ENCODE measurements at regions not wholly inside any gene's neighbourhood (a gene's known extent, or its start where the extent isn't known, plus 50 kb on each side); places are given as distances from the start of the nearest gene placed in this dataset.

DNA sequence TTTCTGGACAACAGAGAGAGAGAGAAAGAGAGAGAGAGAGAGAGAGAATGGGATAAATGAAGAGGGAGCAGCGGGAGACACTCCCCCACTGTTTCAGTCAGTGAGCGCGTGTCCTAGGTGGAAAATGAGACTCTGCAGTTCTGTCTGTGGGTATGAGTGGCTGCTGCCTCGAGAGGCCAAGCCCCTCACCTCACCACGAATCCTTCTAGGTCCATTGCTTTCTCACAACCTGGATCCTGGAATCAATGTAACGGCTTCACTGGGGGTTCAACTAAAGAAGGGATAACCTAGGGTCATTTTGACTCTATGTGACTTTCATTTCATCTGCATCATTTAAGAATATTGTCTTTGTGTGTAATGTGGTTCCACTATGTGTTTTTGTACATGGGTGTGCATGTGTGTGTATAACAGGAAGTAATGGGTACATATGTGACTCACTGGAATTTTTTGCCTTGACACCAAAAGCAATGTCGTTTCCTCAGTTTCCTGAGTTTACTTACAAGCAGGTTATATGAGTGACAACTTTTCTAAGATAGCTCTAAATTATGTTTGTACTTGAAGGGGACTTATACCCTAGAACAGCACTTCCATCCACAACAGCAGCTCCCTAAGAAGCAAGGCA is 221.4 kb upstream of the TRIB2 start:
- in situ Hi-C loops (cut with HindIII; ENCODE audit: low sequenced_read_pairs): no loop called here
- no peak for DNase-seq (ENCODE audit: low spot score)

DNA sequence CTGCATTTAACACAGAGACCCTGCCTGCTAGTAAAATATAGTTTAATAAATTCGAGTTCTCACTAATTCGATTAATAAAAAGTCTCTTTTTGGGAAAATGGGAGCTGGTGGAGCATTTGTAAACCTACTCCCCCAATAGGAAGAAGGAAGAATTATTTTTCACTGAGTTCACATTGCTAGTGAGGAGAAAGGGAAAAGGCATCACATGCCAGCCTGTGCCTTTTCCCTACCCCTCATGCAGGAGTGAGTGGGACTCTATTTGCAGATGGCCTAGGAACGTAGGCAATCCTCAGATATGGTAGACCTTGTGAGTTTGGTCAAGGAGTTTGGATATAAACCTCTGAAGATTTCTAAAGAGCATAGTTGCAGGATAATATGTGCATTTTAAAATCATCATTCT is 218.4 kb upstream of the TRIB2 start:
- in situ Hi-C loops (cut with HindIII; ENCODE audit: low sequenced_read_pairs): no loop called here
- no peak for DNase-seq (ENCODE audit: low spot score)

DNA sequence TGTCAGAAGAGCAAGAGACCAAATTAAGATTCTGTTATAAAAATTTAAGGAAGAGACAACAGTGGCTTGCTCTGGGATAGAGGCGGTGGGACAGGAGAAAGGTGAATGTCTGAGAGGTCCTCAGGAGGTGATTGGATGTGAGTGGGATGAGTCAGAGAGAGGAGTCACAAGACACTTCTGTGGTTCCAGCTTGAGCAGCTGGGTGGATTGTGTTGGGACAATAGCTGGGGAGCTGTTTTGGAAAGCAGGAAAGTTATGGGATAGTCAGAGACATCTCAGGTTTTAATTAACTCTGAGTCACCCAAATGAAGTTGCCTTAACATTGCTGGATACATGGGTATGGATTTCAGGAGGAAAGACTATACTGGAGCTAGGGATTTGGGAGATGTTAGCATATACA is 218.0 kb upstream of the TRIB2 start:
- in situ Hi-C loops (cut with HindIII; ENCODE audit: low sequenced_read_pairs): no loop called here
- DNase-seq (ENCODE audit: low spot score): no peak

DNA sequence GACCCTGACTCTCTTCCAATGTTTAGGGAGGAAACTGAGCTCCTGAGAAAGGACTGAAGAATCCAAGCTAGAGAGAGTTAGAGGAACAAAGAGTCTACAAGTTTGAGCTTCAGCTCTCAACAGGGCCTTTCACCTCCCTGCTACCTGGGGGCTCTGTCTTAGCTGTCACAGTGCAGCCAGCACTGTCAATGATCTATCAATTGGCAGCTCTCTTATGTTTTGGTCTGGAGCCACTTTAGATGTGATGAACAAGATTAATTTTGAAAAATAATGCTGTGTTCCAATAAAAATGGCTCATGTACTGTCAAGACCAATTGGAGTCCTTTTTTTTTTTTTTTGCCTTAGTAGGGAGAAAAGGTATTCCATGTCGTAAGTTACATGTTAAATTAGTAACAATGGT is 215.8 kb upstream of the TRIB2 start:
- in situ Hi-C loops (cut with HindIII; ENCODE audit: low sequenced_read_pairs): no loop called here
- no peak for DNase-seq (ENCODE audit: low spot score)

DNA sequence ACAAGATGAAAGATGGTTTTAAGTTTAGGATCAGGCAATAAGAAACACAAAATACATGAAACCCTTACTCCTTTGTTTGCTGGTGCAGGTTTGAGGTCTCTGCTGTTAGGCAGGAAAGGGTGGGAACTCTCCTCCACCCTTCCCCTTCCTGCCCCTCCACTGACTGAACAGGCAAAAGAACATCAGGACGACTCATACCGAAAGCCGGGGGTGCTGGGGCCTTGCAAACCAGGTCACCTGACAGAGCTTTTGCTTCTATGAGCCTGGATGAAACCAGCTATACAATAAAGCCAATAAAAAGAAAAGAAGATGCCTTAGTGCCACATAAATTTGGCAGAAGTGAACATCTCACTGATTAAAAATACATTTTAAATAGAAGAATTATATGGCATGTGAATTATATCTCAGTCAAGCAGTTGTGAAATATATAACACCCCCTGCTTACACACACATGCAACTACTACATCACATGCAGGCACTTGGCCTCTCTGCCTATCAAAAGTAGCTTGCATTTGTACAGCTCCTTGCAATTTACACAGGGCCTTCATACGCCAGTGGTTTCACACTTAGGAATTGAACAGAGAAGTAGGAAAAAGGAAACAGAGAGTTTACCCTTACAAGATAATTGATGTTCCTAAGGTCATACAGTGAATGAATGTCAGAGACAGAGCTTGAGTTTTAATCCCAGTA is 215.1 kb upstream of the TRIB2 start:
- in situ Hi-C loops (cut with HindIII; ENCODE audit: low sequenced_read_pairs): no loop called here
- no peak for DNase-seq (ENCODE audit: low spot score)

DNA sequence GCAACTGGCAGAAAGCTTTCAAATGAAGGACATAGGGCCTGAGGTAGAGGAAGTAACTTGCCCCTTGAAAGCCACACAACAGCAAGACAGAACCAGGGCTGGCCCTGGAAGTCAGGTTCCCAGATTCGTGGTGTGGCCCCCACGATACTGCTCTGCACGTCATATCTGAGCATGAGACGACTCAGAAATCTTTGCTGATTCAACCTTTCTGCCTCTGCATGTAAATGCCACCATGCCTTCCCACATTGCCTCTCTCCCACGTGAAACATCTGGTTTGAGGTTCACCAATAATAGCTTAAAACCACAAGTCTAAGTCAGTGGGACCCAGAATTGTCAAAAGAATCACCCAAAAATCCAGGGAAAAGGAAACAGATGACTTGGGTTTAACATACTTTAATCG is 214.0 kb upstream of the TRIB2 start:
- DNase-seq (ENCODE audit: low spot score): no peak

DNA sequence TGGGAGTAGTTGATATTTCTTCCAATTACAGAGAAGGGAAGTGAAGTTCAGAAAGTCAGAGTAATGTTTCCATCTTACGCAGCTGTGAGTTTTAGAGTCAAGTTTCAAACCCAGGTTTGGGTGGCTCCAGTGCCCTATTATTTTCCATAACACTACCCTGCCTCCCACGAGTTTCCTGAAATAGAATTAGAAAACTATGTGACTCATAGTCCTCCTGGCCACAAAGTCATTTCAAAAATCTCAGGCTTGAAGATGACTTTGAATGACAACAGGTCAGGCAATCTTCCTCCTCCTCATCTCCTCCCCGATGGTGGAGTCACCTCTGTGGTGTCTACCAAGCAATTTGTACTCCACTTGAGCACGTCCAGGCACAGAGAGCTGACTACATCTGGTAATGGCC is 212.3 kb upstream of the TRIB2 start:
- DNase-seq (ENCODE audit: low spot score): no peak
- in situ Hi-C loops (cut with HindIII; ENCODE audit: low sequenced_read_pairs): no loop called here

More for the DNA sequence above, 214.0 kb upstream of the TRIB2 start:
- in situ Hi-C loops (cut with HindIII; ENCODE audit: low sequenced_read_pairs): no loop called here

DNA sequence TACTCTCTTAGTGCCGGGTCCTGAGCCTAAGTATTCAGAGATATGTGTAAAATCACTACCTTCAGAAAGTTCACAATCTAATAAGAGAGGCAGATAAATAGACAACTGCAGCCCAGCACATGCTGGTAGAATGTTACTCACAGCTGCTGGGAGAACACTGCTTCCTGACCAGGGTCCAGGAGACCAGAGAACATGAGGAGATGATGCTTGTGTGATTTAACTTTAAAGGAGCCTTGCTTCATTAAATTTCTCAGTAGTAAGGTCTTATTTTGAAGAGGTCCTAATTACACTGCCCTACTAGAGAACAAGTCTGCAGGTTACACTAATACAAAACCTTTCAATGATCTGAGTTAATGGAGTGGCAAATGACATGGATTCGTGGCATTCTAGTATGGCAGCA is 209.9 kb upstream of the TRIB2 start:
- no peak for DNase-seq (ENCODE audit: low spot score)
- in situ Hi-C loops (cut with HindIII; ENCODE audit: low sequenced_read_pairs): no loop called here

DNA sequence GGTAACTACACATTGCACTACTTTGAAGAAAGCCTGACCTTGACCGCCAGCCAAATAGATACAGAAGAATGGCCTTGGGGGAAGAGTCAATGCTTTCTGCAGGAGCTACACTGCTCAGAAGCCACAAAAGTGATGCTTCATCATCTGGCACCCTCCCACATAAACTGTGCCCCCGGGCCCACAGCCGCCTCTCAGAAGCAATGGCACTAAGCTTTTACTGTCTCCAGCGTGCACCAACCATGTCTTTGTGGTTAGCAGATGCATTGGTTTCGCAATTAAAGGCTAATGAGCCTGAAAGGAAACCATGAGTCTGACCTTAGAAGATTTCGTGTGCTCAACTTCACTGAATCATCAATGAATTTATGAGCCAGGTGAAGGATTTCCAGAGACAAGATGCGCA is 209.4 kb upstream of the TRIB2 start:
- no peak for DNase-seq (ENCODE audit: low spot score)
- in situ Hi-C loops (cut with HindIII; ENCODE audit: low sequenced_read_pairs): no loop called here

DNA sequence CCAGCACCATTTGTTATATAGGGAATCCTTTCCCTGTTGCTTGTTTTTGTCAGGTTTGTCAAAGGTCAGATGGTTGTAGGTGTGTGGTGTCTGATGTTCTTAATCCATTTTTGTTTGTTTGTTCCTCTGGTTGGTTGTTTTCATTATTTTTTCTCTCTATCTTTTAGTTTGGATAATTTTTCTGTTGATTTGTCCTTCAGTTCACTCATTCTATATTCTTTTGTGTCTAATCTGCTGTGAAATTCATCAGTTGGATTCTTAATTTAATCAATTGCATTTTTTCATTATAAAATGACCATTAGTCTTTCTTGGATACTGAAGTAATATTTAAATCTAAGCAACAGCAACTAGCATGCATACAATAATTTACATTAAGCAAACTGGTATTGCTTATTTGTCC is 206.7 kb upstream of the TRIB2 start:
- in situ Hi-C loops (cut with HindIII; ENCODE audit: low sequenced_read_pairs): no loop called here

DNA sequence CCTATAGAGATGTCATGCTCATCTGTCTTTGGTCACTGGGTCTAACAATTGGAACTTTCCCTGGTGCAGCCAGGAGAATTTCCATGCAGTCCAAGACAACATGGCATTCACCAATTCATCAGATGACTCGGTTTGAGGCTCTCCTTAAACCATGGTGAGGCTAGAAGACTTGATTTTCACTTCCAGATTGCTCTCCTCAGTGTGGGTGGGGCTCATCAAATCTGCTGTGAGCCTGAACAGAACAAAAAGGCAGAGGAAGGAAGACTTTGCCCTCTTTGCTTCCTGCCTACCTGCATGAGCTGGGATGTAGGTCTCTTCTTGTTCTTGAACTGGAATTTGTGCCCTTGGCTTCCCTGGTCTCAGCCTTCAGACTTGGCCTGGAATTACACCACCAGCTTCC is 203.4 kb upstream of the TRIB2 start:
- DNase-seq (ENCODE audit: low spot score): no peak
- in situ Hi-C loops (cut with HindIII; ENCODE audit: low sequenced_read_pairs): no loop called here

More for the DNA sequence above, 206.7 kb upstream of the TRIB2 start:
- DNase-seq (ENCODE audit: low spot score): no peak

DNA sequence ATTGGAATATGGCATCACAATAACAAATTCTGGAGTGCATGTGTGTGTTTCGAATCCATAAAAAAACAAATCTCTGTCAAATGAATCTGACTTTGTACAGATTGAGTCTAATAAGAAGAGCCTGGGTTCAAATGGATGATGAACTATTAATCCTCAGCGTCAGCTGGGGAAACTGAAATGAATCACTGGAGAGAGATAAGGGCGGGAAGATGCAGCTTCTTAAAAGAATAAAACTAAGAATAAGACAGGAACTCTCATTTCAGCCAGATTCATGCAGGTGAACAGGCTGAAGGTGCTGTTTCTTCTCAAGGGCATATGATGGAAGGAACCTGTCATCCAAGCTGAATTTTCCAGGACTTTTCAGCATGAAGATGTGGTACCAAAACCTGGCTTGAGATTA is 202.6 kb upstream of the TRIB2 start:
- no peak for DNase-seq (ENCODE audit: low spot score)
- in situ Hi-C loops (cut with HindIII; ENCODE audit: low sequenced_read_pairs): no loop called here

DNA sequence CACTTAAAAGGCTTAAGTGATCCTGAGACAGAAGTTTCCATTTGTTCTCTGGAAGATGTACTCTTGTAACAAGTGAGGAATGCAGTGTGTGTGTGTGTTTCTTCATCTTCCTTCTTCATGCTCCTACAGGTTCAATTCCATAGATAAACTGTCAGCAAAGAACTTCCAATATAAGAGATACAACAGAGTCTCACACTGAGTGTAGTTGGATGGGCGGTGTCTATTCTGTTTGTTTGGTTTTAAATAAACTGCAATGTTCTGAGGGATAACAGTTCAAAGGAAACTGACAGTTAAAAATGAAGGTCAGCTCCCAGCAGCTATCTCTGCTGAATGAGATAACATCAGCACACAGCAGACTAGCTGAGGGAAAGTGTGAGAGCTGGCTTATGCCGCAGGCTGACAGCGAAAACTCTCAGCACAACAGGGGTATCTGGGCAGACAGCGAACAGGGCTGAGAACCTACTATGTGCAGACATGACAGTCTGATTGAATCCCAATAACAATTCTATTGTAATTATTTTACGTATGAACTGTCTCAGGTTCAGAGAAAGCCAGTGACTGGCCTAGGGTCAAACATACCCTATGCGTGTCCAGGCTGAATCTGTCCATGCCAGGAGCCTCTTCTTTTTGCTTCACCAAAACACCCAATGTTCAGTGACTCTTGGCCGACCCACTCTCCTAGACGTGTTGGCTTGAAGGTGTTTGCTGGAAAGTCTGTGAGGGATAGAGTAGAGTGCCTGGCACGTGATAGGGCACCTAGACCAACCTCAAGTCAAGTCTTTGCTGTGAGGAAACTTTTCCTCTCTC is 201.9 kb upstream of the TRIB2 start:
- DNase-seq (ENCODE audit: low spot score): no peak

DNA sequence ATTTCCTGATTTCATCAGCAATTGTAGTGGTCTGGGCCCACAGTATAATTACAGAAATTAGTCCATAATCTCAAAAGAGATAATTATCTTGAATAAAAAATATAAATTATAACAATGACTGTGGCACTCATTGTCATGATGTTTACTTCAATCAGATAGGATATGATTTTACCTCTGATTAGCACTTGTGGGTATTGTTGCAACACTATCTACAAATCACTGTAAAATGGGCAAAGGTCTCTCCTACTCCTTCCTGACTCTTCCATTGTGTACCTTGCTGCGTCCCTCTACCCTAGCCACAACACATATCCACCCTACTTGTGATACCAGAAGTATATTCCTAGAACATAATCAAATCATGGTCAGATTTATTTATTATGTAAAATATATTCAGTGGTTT is 200.9 kb upstream of the TRIB2 start:
- no peak for DNase-seq (ENCODE audit: low spot score)
- in situ Hi-C loops (cut with HindIII; ENCODE audit: low sequenced_read_pairs): no loop called here

More for the DNA sequence above, 201.9 kb upstream of the TRIB2 start:
- in situ Hi-C loops (cut with HindIII; ENCODE audit: low sequenced_read_pairs): no loop called here

DNA sequence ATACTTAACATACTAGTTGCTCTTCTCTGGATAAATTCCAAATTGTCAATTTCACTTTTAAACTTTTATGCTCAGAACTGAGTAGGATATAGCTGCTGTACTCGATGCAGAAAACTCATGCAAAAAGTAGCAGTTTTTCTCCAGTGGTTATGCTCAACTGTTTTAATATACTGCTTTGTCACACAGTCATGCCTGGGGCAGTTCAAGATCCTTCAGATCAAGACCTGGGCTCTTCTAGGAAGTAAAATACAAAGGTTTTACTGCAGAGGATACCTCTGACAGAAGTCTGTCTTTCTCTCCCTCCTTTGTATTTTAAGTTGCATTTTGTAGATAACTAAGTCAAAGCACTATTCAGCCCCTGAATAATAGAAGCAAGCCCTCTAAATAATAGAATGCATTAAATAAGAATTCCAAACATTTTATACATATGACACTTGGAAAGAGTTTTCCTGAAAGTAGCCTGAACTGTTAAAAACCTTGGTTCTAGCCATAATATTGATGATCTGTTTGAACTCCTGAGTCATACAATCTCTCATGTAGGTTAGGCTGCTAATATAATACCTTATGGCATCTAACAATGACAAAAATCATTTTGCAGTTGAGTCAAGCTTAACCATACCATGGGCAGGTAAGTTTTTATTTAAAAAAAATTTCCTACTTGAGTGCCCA is 183.3 kb upstream of the TRIB2 start:
- no peak for DNase-seq (ENCODE audit: low spot score)
- in situ Hi-C loops (cut with HindIII; ENCODE audit: low sequenced_read_pairs): no loop called here

DNA sequence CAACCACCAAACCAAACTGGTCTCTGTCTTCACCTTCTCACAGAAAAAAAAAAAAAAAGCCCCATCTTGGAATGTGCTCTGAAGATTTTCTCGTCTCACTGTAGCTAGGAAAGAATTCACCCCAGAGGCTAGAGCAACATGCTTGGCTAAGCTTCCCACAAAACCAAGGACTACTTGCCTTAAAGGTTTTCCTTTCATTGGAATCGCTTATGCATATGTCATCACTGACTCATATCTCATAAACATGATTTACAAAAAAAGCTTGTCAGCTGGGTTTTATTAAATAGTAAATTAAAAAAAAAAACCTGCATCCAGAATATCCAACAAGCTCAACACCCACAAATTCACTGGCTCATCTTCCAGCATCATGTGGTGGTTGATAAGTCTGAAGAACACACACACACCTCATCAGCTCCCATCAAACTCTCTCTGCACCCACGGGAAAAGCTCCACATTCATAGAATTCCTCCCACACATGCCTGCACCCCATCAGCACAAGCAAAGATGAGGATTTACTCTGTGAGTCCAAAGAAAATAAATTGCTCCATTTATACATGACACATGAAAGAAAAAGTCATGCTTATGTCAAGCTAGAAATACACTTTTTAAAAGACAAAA is 182.0 kb upstream of the TRIB2 start:
- in situ Hi-C loops (cut with HindIII; ENCODE audit: low sequenced_read_pairs): no loop called here
- no peak for DNase-seq (ENCODE audit: low spot score)

DNA sequence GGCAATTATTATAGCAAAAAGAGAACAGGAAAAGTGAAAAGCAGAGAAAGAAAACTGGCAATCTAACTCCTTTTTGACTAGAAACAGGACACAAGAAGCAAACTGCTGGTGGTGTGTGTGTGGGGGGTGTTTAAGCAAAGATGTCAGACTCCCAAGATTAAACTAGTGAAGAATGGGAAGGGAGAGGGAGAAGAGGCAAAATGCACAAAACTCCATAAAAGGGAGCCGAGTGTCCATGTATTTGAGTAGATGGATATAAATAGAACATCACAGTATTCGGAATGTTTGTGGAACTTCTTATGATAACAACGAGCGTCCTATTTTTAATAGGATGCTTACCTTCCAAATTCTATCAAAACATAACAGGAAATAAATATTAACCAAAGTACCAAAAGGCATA is 179.8 kb upstream of the TRIB2 start:
- in situ Hi-C loops (cut with HindIII; ENCODE audit: low sequenced_read_pairs): no loop called here
- no peak for DNase-seq (ENCODE audit: low spot score)

DNA sequence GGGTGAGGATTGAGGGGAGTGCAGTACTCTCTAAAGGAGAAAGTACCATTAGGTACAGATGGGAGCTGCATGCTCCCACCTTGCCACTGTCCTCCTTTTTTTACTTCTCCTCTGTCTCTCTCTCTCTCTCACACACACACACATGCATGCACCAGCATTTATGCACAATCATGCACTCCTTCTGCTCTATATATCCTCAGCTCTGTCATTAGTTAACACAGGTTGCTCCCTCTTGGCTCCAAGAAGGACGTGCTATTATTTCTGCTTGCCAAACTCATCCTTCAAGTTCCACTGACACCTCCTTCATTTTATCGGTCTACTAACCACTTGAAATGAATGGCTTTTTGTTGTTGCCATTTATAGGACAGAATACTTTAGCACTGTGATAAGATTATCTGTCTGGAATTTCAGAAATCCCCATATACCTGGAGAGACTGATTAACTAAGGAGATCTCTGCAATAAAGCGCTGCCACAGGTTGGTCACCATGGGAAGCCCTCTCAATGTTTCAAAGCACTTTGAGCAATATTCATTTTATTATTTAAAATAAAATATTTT is 178.5 kb upstream of the TRIB2 start:
- no peak for DNase-seq (ENCODE audit: low spot score)
- in situ Hi-C loops (cut with HindIII; ENCODE audit: low sequenced_read_pairs): no loop called here

DNA sequence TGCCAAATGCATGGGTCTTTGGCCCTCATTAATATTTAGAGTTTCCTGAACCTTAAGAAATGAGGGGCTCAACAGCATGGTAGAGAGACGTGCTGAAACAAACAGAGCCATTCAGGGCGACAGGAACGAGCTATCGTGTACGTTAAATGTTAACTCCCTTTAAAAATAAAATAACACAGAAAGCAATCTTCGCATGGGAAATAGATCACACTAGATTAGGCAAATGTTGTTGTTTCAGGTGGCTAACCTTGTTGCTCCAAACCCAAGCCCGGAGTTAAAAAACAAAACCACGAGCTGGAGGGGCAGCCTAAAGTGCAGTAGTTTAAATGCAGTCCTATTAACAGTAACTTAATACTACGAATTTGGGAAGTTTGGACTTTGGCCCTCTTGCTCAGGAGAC is 177.4 kb upstream of the TRIB2 start:
- DNase-seq (ENCODE audit: low spot score): no peak
- in situ Hi-C loops (cut with HindIII; ENCODE audit: low sequenced_read_pairs): no loop called here

Measured in G401 (cell line).